Prostate gland (tissue), 2 donors: ENCODE measurements at regions not wholly inside any gene's neighbourhood (a gene's known extent, or its start where the extent isn't known, plus 50 kb on each side); places are given as distances from the start of the nearest gene placed in this dataset.

ENCODE experiments used
- POLR2A ChIP-seq: fragments of 450-650 bp; IDR thresholded peaks from one replicate; pipeline ENCODE4 v1.6.1; 2016; ENCODE audit warnings: antibody characterized with exemption, mild to moderate bottlenecking
- POLR2AphosphoS5 ChIP-seq: sonication (generic); formaldehyde crosslinking; IDR thresholded peaks from one replicate; pipeline ENCODE4 v1.6.1; 2017; ENCODE audit warnings: antibody characterized with exemption
- TF ChIP-seq, protein P1 (sequence below), 4 experiments: fragments of 200-600 bp in 2 of 4; fragments of 450-650 bp in 2 of 4; sonication (generic) in 2 of 4; IDR thresholded peaks; 1 replicate in 3 of 4; 2 replicates in 1 of 4; pipeline ENCODE4 v1.5.1; 2016 to 2019; ENCODE audit warnings: antibody characterized with exemption in 4 of 4, mild to moderate bottlenecking in 2 of 4, moderate library complexity in 2 of 4

DNA sequence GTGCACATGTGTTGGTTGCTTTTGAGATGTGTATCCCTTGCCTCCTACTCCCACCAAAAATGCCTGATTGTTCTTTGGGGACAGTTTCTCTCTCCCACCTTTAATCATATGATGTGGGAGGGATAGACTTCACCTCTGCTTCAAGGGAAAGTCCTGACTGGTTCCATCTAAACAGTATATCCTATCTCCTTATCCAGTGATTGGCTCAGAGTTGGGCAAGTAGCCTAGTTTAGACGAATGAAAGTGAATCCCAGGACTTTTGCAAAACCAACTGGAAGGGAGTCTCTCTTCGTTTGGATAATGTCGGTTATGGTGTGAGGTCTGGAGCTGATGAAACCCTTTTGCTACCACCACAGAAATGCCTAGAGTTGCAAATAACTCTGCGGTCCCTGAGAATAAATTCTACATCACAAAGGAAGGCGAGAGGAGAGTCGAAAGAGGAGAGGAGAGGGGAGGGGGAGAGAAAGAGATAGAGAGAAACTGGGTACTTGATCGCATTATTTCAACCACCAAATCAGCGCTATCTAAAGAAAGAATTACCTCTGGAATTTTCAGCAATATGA lies 77.1 kb upstream of the SALL1 start:
- TF ChIP-seq, protein P1, sequence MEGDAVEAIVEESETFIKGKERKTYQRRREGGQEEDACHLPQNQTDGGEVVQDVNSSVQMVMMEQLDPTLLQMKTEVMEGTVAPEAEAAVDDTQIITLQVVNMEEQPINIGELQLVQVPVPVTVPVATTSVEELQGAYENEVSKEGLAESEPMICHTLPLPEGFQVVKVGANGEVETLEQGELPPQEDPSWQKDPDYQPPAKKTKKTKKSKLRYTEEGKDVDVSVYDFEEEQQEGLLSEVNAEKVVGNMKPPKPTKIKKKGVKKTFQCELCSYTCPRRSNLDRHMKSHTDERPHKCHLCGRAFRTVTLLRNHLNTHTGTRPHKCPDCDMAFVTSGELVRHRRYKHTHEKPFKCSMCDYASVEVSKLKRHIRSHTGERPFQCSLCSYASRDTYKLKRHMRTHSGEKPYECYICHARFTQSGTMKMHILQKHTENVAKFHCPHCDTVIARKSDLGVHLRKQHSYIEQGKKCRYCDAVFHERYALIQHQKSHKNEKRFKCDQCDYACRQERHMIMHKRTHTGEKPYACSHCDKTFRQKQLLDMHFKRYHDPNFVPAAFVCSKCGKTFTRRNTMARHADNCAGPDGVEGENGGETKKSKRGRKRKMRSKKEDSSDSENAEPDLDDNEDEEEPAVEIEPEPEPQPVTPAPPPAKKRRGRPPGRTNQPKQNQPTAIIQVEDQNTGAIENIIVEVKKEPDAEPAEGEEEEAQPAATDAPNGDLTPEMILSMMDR (IDR thresholded peaks at IDR 0.05), result no peak
- TF ChIP-seq POLR2A, result no peak
- no peak for TF ChIP-seq POLR2AphosphoS5
